NCI-H1417 (cell line): ENCODE measurements at regions not wholly inside any gene's neighbourhood (a gene's known extent, or its start where the extent isn't known, plus 50 kb on each side); places are given as distances from the start of the nearest gene placed in this dataset.
"Not testable (repeated sequence)": the region's sequence is repeated elsewhere in the genome, so short reads cannot be mapped to it uniquely, and the experiment has no call there.

ENCODE experiments used
- DNase-seq, 3 experiments: peaks; one replicate each; lab custom pipeline; 2025; lab: John Stamatoyannopoulos, UW

GRCh38 chrX:129361576-129361975 is 161.7 kb downstream of the SMARCA1 start:
- DNase-seq = no peak

GRCh38 chrX:129360175-129360574 is 163.1 kb downstream of the SMARCA1 start:
- DNase-seq = peak; percentile 18 to 79 (median 60)

GRCh38 chrX:129359269-129359668 is 164.0 kb downstream of the SMARCA1 start:
- DNase-seq = peak in 1 of 3 experiments; percentile 1

- DNase-seq = not testable (repeated sequence)
These were observed 165.9 kb downstream of the SMARCA1 start for GRCh38 chrX:129357428-129357827.

GRCh38 chrX:129347291-129347690 is 176.0 kb downstream of the SMARCA1 start:
- no peak for DNase-seq

GRCh38 chrX:129346574-129346973 is 176.7 kb downstream of the SMARCA1 start:
- no peak for DNase-seq

GRCh38 chrX:129337264-129337663 is 186.0 kb downstream of the SMARCA1 start:
- not testable (repeated sequence) for DNase-seq

- DNase-seq = no peak
These were observed 200.2 kb downstream of the SMARCA1 start for GRCh38 chrX:129323115-129323514.

GRCh38 chrX:129318375-129318774 is 204.9 kb downstream of the SMARCA1 start:
- peak in 1 of 3 experiments; percentile 40 for DNase-seq

- no peak for DNase-seq
These were observed 206.8 kb downstream of the SMARCA1 start for GRCh38 chrX:129316461-129316860.

GRCh38 chrX:129310000-129310399 is 213.3 kb downstream of the SMARCA1 start:
- DNase-seq = no peak

- DNase-seq = no peak
These were observed 260.4 kb downstream of the SMARCA1 start for GRCh38 chrX:129262912-129263311.

- DNase-seq = not testable (repeated sequence)
These were observed 267.8 kb downstream of the SMARCA1 start for GRCh38 chrX:129255516-129255915.

- no peak for DNase-seq
These were observed 273.7 kb downstream of the SMARCA1 start for GRCh38 chrX:129249563-129249962.

GRCh38 chrX:129247642-129248041 is 275.6 kb downstream of the SMARCA1 start:
- DNase-seq = no peak

- DNase-seq = no peak
These were observed 283.9 kb downstream of the SMARCA1 start for GRCh38 chrX:129239371-129239770.

- no peak for DNase-seq
These were observed 285.3 kb downstream of the SMARCA1 start for GRCh38 chrX:129238011-129238410.

- no peak for DNase-seq
These were observed 287.4 kb downstream of the SMARCA1 start for GRCh38 chrX:129235903-129236302.

GRCh38 chrX:129233786-129234185 is 289.5 kb downstream of the SMARCA1 start:
- no peak for DNase-seq

GRCh38 chrX:129230850-129231512 is 292.3 kb downstream of the SMARCA1 start:
- peak in 2 of 3 experiments; percentile 13 to 53 for DNase-seq

GRCh38 chrX:129230168-129230567 is 293.1 kb downstream of the SMARCA1 start:
- no peak for DNase-seq

GRCh38 chrX:129227366-129227765 is 295.9 kb downstream of the SMARCA1 start:
- peak in 2 of 3 experiments; percentile 46 to 75 for DNase-seq

GRCh38 chrX:129193357-129193756 is 329.9 kb downstream of the SMARCA1 start:
- DNase-seq = peak in 2 of 3 experiments; percentile 24 to 60

- no peak for DNase-seq
These were observed 335.1 kb downstream of the SMARCA1 start for GRCh38 chrX:129188231-129188630.
